HG02678 (cell line): ENCODE measurements at regions not wholly inside any gene's neighbourhood (a gene's known extent, or its start where the extent isn't known, plus 50 kb on each side); places are given as distances from the start of the nearest gene placed in this dataset.

Experiments used
- ATAC-seq: cut with Tn5 transposase; IDR thresholded peaks from one replicate; pipeline ENCODE4 v1.9.1; 2021; ENCODE audit warnings: mild to moderate bottlenecking, moderate library complexity; ENCODE audit not compliant: unreplicated experiment

GRCh38 chr1:82752046-82752445 lies 951.3 kb downstream of the ADGRL2 start:
- no peak for ATAC-seq

GRCh38 chr1:82733645-82734044 lies 932.9 kb downstream of the ADGRL2 start:
- ATAC-seq = no peak

DNA sequence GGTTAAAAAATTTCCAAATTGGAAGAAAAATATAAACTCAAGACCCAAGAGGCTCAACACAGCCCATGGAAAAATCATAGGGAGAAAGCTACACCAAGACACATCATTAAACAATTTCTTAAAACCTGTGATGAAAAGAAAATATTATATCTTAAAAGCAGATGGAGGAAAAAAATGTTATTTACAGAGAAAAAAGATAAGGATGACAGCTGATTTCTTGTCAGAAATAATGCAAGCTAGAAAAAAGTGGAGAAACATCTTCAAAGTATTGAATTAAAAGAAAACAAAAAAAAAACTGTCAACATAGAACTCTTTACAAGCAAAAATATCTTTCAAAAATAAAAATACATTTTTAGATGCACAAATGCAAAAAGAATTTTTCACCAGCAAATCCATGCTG lies 930.5 kb downstream of the ADGRL2 start:
- ATAC-seq = no peak

DNA sequence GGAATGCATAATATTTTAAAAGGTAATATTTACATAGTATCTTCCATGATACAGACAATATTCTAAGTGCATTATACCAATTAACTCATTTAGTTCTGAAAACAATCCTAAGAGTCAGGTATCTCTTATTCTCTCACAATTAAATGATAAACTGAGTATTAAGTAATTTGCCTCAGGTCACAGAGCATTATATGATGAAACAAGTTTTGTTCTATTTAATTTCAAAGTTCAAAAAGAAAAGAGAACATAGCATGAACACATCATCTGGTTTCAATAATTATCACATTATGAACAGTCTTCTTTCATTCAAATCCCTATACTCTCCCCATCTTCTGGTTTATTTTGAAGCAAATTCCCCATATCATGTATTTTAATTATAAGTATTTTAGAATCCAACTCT lies 927.5 kb downstream of the ADGRL2 start:
- ATAC-seq = no peak

DNA sequence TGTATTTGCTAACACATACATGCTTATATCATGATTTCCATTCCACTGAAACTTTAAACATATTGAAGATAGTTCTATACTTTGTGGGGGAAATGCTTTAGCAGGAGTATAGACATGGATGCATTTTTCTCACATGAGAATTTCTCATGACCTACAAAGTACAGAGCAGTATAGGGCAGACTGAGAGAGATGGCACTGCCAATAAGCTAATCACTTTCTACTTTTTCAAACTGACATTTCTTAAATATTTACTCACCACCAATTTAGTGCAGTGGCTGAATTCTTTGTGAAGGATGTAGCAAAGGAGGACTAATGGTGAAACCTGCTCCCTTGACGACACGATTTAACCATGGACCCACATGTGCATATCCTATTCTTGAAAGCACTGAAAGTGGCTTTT lies 923.5 kb downstream of the ADGRL2 start:
- ATAC-seq = no peak

DNA sequence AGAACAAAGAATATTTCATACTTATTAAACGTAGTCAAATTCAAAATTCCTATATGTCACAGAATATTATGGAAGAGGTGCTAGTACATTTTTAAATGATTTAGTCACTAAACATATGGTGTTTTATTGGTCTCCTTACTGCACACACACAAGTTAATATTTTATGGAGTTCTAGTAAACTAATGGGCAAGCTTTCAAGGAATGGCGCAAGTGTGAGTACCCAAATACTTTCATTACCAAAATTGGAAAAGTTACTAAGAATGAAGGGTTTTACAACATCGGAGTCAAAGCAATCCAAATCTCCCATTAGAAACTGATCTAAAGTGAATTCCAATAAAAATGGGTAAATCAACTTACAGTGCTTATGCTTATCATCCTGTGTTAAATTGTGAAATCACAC lies 921.9 kb downstream of the ADGRL2 start:
- no peak for ATAC-seq

DNA sequence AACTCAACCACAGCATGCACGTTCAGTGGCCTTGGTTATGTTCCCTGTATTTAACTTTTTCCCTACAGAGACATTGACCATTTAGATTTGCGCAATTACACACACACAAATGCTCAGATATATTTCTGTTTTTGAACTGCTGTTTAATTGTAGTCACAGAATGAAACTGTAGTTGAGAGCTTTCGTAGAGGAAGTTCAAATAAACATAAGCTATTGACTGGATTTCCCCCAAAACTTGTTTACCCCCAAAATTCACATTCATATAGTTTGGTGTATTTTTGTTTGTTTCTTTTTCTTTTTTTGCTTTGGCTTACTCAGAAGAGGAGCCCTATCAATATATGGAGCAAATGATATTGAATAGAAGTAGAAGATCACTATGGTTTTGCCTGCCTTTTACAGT lies 921.0 kb downstream of the ADGRL2 start:
- ATAC-seq = no peak

- ATAC-seq = no peak
Measured at GRCh38 chr1:82718719-82719419, 918.1 kb downstream of the ADGRL2 start.

DNA sequence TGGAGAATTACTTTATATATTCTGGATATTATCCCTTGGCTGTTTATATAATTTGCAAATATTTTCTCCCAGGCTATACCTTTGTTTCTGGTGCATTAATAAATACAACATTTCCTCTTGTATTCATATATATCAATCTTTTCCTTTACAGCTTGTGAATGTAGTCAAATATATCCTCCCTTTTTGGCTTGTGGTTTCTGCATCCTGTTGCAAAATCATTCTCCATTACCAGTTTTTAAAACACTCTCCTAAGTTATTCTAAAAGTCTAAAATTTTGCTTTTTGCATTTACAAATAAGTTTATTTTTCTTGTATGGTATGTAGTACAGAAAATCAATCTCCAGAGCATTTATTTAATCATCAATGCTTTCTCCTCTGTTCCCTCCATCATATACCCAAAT lies 909.4 kb downstream of the ADGRL2 start:
- ATAC-seq = no peak

GRCh38 chr1:82707681-82708080 lies 906.9 kb downstream of the ADGRL2 start:
- no peak for ATAC-seq

- ATAC-seq = no peak
Measured at GRCh38 chr1:82706741-82707140, 906.0 kb downstream of the ADGRL2 start.

DNA sequence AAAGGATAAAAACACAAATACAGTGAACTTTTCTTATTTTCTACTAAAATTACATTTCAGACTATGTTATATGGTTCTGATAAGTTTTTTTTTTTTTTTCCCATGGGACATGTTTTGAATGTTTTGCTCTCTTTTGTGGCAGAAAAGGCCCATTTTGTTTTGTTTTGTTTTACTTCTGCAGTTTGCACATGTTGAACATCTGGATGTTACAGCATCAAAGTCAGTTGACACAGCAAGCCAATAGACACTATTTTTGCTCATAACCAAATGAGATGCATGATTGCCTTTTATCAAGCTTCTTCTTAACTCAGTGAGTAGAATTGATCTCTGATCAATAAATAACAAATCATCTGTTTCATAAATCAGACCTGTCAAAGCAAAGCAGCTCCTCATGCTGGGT lies 904.2 kb downstream of the ADGRL2 start:
- ATAC-seq = no peak

DNA sequence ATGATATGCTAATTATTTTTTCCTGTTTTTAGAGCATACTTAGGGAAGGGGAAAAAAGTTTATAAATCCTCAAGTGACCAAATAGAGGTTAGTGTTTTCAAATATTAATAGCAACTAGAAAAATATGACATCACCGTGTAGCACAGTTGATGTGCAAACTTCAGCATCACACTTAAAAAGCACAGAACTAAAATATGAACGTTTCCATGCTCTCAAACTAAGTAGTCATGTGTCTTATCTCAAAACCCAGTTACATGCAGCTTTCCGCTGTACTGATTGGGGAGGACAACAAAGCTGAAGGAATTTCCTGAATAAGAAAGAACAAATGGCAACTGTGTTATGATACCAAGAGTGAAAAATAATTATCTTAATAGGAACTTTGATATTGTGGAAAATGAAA lies 903.7 kb downstream of the ADGRL2 start:
- ATAC-seq = no peak

- ATAC-seq = no peak
Measured at GRCh38 chr1:82703951-82704350, 903.2 kb downstream of the ADGRL2 start.

DNA sequence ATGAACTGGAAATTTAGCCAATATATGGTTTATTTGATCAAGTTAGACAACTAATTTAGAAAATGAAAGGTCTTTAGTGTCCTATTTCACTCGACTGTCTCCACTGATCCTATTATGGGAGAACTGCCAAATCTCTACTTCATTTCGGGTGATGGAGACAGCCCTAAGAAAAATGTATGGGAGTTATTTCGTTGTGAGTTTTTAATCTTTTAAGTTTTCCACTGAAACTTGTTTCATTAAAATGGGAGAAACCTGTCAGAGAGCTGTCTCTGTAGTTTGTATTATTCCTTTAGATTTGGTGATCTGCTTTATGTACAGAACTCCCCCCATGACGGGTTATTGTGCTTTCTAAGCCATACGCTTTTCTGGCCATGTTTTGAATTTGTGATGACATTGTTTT lies 899.7 kb downstream of the ADGRL2 start:
- ATAC-seq = no peak

DNA sequence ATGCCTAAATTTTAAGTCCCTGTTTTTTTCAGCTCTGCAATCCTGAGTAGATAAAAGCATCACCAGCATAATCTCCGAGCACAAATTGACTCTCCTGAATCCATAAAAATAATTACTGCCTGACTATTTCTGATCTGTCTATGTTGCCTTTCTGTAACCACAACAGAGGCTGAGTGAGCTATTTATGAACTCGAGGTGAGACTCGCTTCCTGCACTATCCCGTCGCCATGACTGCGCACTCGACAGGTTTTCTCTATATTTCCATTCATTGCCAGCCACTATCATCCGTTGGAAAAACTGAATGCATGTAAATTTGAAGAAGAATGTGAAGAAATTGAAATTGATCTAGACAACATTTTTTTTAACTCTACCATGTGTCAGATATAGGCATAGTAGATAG lies 897.2 kb downstream of the ADGRL2 start:
- no peak for ATAC-seq

GRCh38 chr1:82695443-82695842 lies 894.7 kb downstream of the ADGRL2 start:
- ATAC-seq = no peak

GRCh38 chr1:82690411-82690810 lies 889.7 kb downstream of the ADGRL2 start:
- ATAC-seq = no peak

GRCh38 chr1:82689217-82689616 lies 888.5 kb downstream of the ADGRL2 start:
- ATAC-seq = no peak

DNA sequence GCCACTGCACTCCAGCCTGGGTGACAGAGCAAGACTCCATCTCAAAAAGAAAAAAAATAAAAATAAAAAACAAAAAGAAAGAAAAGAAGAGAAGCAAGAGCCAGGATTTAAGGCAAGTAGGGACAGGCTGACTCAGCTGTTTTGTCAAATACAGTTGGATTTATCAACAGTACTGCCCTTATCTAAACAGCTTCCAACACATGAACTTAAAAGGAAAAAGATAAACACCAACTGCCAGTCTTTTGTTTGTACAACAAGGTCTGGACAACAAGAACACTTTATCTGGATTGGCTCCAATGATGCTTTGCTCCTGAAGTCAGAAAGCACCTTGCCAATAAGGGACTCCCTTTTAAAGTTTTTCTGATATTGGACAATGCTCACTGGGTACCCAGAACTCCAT lies 886.0 kb downstream of the ADGRL2 start:
- ATAC-seq = no peak

- ATAC-seq = no peak
Measured at GRCh38 chr1:82646888-82647287, 846.2 kb downstream of the ADGRL2 start.

- ATAC-seq = no peak
Measured at GRCh38 chr1:82646336-82646735, 845.6 kb downstream of the ADGRL2 start.

DNA sequence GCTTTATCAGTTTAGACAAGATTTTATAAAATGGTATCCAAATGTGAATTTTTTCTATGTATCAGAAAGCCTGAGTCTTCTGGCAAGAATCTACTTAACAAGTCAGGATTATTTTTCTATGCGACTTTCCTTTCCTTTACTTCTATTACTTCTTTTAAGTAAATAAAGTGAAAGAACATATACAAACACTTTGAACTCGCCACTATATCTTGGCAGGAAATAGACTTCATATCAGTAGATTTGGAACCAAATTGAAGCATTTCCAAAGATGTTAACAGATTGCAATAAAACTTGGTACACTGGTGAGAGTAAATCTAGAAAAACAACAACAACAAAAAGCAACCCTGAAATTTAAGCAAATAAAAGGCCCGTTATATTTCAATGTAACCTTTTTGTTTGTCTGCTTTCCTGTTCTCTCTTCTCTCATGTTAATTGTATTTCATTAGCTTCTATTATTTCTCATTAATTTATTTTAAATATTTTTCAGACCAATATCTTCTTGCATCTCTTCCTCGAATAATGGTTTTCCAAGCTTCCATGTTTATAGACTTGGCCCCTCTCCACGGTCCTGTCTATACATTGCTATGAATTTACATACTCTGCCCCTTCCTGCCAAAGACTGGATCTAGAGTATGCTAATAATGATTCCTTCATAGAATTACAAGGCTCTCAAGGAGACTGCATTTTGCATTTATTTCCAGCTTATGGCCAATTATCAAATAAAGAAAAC lies 843.6 kb downstream of the ADGRL2 start:
- ATAC-seq = no peak
